Colonic mucosa (tissue), 4 donors: ENCODE measurements at regions not wholly inside any gene's neighbourhood (a gene's known extent, or its start where the extent isn't known, plus 50 kb on each side); places are given as distances from the start of the nearest gene placed in this dataset.
"Not testable (repeated sequence)": the region's sequence is repeated elsewhere in the genome, so short reads cannot be mapped to it uniquely, and the experiment has no call there.

ENCODE experiments used
- DNase-seq: peaks from one replicate; pipeline ENCODE4 v3.0.0-alpha.2; 2020
- H3K27ac ChIP-seq: fragments of 200-600 bp; one replicate; pipeline ENCODE4 v1.8.0; 2021
- H3K27me3 ChIP-seq: fragments of 200-600 bp; one replicate; pipeline ENCODE4 v1.8.0; 2021
- H3K36me3 ChIP-seq: fragments of 200-600 bp; one replicate; pipeline ENCODE4 v1.8.0; 2021
- H3K4me1 ChIP-seq: fragments of 200-600 bp; one replicate; pipeline ENCODE4 v1.8.0; 2021; ENCODE audit warnings: mild to moderate bottlenecking
- H3K4me3 ChIP-seq: fragments of 200-600 bp; one replicate; pipeline ENCODE4 v1.8.0; 2021
- H3K9ac ChIP-seq, 2 donors: one replicate each; pipeline ENCODE4 v1.7.0; 2013; ENCODE audit warnings: control low read depth in 2 of 2, low read depth in 2 of 2, low read length in 2 of 2
- H3K9me3 ChIP-seq: fragments of 200-600 bp; one replicate; pipeline ENCODE4 v1.8.0; 2021
- CTCF ChIP-seq: fragments of 200-600 bp; IDR thresholded peaks from one replicate; pipeline ENCODE4 v1.8.0; 2022; ENCODE audit warnings: antibody characterized with exemption, mild to moderate bottlenecking
- intact Hi-C: fragments of 100-400 bp; cut with DNase I; formaldehyde crosslinking; loops from one replicate; pipeline ENCODE4 v1.14.1; 2022
- donor health status: healthy.
- donor health status: DM: no; HTN: no; CAD: no.
- donor health status: DM: no; HTN: no; CAD: no.

GRCh38 chr10:53664282-53665019, 891.9 kb upstream of the MBL2 start:
- peak; percentile 69 for DNase-seq
- Histone ChIP-seq H3K4me1 (no peaks in the 10 kb centered on the region), H3K4me3 (no peak overlapping the region), H3K9ac (no peak overlapping the region), H3K36me3 (no peaks in the 10 kb centered on the region), H3K9me3 (no peaks in the 10 kb centered on the region), H3K27me3 (no peaks in the 10 kb centered on the region), H3K27ac (no peak overlapping the region)
- intact Hi-C loops, result no loop called here
- TF ChIP-seq CTCF, result no peak

- Histone ChIP-seq H3K27me3 (no peaks in the 10 kb centered on the region), H3K4me3 (no peak overlapping the region)
- TF ChIP-seq CTCF, result no peak
Observed at GRCh38 chr10:53650794-53651193, 878.2 kb upstream of the MBL2 start.

GRCh38 chr10:53647221-53647620, 874.6 kb upstream of the MBL2 start:
- DNase-seq, H3K27ac ChIP-seq, H3K36me3 ChIP-seq, H3K4me3 ChIP-seq, H3K9ac ChIP-seq, H3K4me1 ChIP-seq, intact Hi-C loops, H3K9me3 ChIP-seq, H3K27me3 ChIP-seq: not testable (repeated sequence)

More at GRCh38 chr10:53650794-53651193, 878.2 kb upstream of the MBL2 start:
- Histone ChIP-seq H3K9ac (no peak overlapping the region), H3K36me3 (no peaks in the 10 kb centered on the region), H3K4me1 (no peaks in the 10 kb centered on the region), H3K27ac (no peak overlapping the region), H3K9me3 (no peaks in the 10 kb centered on the region)
- no peak for DNase-seq
- intact Hi-C loops, result no loop called here

- Histone ChIP-seq H3K36me3 (no peaks in the 10 kb centered on the region), H3K9me3 (no peaks in the 10 kb centered on the region), H3K4me1 (no peaks in the 10 kb centered on the region), H3K27me3 (no peaks in the 10 kb centered on the region), H3K4me3 (no peak overlapping the region), H3K27ac (no peak overlapping the region), H3K9ac (no peak overlapping the region)
- no peak for TF ChIP-seq CTCF
- DNase-seq, result peak; percentile 22
- intact Hi-C loops, result no loop called here
Observed at GRCh38 chr10:53646525-53646924, 873.9 kb upstream of the MBL2 start.

GRCh38 chr10:53645951-53646350, 873.4 kb upstream of the MBL2 start:
- no peak for DNase-seq
- no peak for TF ChIP-seq CTCF
- Histone ChIP-seq H3K4me3 (no peak overlapping the region), H3K27me3 (no peaks in the 10 kb centered on the region), H3K9ac (no peak overlapping the region), H3K27ac (no peak overlapping the region), H3K4me1 (no peaks in the 10 kb centered on the region), H3K9me3 (no peaks in the 10 kb centered on the region), H3K36me3 (no peaks in the 10 kb centered on the region)
- intact Hi-C loops, result no loop called here

- no peak for DNase-seq
- H3K27me3 ChIP-seq, result no peaks in the 10 kb centered on the region
- no peak overlapping the region for H3K4me3 ChIP-seq
- no peaks in the 10 kb centered on the region for H3K4me1 ChIP-seq
- H3K27ac ChIP-seq, result no peak overlapping the region
- TF ChIP-seq CTCF, result no peak
- H3K9me3 ChIP-seq, result no peaks in the 10 kb centered on the region
- no peaks in the 10 kb centered on the region for H3K36me3 ChIP-seq
- H3K9ac ChIP-seq, result no peak overlapping the region
- intact Hi-C loops, result no loop called here
Observed at GRCh38 chr10:53638006-53638405, 865.4 kb upstream of the MBL2 start.
